HG02981 (cell line): ENCODE measurements at regions not wholly inside any gene's neighbourhood (a gene's known extent, or its start where the extent isn't known, plus 50 kb on each side); places are given as distances from the start of the nearest gene placed in this dataset.

Experiments used
- ATAC-seq: cut with Tn5 transposase; IDR thresholded peaks from one replicate; pipeline ENCODE4 v1.9.1; 2021; ENCODE audit warnings: mild to moderate bottlenecking, moderate library complexity; ENCODE audit not compliant: unreplicated experiment

DNA sequence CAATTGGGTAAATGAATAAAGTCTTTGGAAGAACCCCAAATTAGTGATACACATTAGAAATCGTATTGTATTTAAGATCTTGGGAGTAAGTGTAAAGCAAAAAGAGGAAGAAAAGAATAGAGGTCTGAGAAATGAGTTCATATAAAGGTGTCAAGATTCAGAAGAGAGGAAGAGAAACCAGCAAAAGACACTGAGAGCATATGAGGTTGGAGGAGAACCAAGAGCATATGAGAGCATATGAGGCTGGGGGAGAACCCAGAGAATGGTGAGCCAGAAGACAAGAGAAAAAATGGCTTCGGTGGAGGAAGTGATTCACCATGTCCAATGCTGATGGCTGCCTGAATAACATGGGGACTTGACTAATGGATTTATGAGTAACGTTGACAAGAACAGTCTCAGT is 620.1 kb upstream of the GCFC2 start:
- ATAC-seq, result no peak

DNA sequence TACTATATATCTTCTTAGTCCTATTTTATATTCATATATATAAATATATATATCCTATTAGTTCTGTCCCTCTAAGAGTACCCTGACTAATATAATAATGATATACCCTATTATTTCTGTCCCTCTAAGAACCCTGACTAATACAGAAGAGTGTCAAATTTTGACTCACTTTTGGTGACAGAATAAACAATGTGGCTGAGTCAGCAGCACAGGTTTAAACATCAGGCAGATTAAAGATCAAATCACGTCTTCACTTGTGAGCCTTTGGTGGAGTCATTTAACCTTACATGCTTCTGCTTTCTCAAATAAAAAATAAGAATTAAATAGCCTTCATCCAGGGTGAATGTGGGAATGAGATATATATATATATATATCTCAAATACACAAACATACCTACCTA is 615.9 kb upstream of the GCFC2 start:
- ATAC-seq, result no peak

DNA sequence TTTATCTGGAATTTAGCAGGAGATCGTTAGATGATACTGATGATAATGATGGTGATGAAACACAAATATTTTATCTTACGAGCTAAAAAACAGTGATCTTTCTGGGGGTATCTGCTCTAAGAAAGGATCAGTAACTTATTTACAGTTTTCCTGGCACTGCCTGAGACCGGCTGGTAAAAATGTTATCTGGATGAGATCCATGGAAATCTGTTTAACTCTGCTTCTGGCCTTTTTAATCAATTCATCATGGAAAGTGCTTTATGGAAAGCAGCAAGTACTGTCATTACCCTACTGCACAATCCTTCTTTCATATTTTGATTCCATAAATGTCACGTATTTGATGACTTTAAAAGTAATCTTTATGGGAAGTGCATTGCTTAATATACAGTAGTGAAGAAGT is 612.7 kb upstream of the GCFC2 start:
- ATAC-seq, result no peak

DNA sequence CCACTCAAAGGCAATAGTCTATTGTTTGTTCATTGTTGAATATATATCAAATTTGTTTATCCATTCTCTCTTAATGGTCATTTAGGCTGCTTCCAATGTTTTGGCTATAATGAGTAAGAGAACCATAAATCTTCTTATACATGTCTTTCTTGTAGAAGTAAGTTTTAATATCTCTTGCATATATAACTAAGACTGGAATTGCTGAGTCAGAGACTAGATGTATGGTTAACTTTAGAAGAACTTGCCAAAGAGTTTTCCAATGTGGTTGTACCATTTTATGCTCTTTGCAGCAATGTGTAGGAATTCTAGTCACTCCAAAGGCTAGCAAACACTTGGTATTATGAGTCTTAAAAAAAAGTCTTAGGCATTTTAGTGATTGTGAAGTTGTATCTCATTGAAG is 610.0 kb upstream of the GCFC2 start:
- no peak for ATAC-seq

DNA sequence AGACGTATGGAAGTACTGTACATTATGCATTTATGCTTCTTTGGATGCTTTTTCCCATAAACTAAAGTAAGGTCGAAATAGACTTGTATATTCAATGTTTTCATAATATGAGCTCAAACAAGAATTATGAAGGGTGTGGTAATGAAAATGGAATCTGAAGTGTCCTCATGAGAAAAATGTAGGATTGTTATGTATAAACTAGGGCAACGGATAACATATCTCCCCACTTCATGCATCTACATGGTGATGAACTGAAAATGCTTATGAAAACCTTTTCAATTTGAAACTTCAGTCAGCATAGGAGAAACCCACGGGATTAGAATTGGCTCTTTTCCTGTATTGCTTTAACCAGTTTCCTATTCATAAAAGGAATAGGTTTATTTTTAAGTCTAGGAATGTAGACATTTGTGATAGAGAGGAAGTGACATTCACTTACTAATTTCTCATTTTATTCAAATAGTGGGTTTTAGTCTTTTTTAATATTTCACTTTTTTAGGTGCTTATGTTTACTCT is 608.2 kb upstream of the GCFC2 start:
- no peak for ATAC-seq

DNA sequence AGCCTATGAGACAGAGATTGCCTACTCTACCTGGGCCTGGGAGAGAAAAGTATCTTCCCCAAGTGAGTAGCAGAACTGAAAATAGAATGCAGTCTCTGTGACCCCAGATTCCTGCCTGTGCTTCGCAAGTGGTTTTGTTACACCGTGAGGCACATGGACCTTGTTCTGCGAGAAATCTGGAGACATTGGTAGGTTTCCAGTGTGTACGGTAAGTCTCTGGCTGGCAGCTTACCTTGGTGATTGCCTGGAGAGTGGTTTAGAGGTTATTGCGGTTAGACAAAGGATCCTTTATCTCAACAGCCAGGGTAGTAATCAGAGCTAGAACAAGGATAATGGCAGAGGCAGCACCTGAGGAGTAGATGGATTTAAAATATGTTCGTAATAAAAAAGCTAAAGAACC is 606.0 kb upstream of the GCFC2 start:
- ATAC-seq, result no peak

DNA sequence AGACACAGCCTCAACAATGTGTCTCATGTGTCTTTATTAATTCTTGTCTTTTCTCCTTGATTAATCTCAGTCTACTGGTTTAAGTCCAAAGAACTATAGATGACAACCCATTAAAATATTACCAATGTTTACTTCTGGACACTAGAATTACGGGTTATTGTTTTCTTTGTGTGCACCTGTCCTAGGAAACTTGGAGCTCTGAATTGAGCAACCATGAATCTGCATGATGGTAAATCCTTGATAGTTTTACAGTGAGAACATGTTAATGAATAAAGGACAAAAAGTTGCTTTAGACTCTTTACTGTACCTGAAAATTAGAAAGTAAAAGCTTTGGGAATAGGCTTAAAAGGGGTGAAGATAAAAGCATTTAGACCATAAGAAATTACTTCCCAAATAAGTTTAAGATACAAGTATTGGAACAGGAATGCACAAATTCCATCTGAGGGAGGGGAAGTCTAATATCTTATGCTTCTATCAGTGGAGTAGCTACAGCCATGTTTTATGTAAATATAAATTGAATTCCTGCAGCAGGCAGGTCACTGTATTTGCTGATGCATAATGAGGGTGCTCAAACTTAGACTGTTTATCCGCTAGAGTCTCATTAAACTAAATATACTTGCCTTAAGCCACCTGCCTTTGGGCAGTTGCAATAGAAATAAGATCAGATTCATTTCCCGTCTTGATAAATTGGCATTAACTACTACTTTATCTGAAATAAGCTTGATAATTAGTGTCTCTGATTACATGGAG is 603.7 kb upstream of the GCFC2 start:
- no peak for ATAC-seq

DNA sequence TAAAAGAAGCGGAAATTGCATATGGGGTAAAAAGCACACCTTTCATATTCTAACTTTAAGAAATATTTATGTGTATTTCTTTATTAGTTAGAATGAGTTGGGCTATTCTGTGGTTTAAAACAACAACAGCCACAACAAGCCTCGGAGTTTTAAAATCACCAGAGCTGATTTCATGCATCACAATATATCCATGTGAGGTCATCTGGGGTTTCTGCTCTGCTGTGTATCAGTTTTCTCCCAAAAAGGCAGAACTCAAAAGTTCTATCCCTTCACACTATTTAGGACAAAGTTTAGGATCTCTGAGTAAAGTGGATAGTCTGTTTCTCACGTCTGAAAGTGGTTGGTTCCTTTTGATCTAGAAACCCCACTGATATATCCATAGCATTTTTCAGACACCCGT is 601.5 kb upstream of the GCFC2 start:
- no peak for ATAC-seq

DNA sequence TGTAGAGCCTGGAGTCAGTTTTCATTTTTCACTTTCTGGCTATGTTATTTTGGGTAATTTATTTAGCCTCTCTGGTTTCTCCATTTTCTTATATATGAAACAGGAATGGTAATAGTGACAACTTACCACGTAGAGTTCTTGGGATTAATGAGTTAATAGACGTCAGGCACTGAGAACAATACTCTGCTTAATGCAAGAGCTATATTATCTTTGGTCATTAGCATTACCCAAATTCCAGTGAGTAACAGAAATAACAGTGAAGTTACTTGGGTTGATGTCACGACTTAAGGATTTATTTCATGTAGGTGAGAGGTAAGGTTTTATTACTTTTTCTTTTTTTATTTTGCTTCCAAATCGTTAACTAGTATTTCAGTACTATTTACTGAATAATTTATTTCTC is 601.0 kb upstream of the GCFC2 start:
- ATAC-seq, result no peak

DNA sequence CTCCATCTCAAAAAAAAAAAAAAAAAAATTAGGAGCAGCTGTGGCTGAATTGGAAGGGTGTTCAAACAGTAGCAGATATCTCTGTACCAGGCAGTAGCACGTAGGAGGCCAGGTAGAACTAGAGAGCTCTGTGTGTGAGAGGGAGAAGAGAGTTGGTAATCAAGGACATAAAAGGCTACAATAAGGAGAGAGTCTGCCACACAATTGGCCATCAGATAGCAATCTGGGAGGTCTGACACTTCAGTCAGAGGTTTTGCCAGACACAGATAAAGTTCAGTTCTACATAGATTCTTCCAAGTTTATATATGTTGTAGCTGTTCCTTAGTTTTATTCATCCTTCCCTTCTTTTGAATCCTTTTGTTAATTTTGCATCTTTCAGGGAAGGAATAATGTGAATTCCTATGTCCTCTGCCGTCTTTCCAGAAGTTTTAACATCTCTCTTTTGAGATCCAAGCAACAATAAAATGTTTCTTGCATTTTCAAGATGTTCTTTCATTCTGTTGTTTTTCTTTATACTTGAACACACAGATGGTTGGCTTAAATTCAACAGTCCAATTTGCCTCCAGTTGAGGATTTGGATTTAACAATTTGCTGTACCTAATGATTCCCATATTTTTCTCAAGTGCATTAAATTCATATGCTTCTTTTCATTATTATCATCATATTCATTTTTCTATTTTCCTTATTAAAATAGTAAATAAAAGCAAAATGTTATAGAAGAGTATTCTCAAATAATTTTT is 600.3 kb upstream of the GCFC2 start:
- no peak for ATAC-seq

DNA sequence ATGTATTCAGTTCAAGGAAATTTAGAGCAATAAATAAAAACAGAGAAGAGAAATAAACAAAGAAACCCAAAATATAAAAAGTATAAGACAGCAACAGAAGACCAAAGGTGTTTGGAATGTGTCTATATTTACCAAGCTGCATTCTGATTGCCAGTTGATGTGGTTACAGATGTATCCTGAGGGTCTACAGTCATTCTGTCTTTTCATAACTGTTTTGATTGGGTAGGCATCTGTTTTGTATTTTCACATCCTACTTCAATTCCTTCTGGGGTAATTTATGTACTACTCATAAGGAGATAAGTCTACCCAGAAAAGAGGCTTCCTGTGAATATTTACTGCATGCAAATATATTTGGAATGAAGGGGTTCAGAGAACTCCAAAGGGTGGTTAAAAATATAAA is 596.8 kb upstream of the GCFC2 start:
- no peak for ATAC-seq

DNA sequence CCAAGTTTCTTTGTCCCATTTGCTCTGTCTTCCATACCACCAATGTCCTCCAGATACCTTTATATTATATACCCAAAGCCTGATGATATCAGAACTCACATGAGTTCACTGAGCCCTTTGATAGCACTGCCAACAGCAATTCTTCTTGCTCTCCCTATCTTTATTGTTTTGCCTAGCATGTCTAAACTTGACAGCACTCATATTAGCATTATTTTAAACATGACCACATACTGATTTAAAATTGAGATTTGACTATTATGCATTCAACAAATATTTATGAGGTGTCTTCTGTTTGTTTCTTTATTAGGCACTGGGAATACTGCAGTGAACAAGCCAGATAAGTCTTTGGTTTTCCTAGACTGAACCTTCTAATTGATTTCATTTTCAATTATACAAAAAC is 587.3 kb upstream of the GCFC2 start:
- ATAC-seq, result no peak

DNA sequence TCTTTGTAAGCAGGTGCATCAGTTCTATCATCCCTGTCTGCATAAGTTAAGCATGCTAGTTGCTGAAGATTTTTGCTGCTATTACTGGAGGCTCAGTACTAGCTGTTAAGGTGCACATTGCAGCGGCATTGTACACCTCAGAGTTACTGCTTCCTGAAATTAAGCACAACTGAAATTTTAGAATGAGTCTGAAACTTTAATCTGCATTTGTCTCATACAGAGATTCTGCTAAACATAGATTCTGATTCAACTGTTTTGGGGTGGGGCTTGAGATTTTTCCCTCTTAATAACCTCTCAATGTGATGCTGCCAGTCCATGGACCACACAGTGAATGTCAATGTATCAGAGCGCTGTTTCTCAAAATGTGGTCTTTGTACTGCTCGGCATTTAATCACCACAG is 585.7 kb upstream of the GCFC2 start:
- ATAC-seq, result no peak

DNA sequence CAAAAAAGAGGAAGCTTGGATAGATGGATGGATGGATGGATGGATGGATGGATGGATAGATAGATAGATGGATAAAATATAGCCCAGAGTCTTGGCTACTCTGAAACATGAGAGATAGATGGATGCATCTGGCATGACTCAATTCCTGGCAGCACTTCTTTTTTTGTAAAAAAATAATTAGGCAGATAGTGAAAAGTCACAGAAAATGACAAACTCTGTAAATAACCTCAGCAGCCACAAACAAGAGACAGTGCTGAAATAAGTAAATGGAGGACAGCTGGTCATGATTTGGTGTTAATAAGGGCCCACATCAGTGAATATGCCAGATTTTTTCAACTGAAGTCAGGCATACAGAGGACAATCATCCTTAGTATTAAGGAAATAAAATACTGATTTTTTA is 585.0 kb upstream of the GCFC2 start:
- no peak for ATAC-seq

DNA sequence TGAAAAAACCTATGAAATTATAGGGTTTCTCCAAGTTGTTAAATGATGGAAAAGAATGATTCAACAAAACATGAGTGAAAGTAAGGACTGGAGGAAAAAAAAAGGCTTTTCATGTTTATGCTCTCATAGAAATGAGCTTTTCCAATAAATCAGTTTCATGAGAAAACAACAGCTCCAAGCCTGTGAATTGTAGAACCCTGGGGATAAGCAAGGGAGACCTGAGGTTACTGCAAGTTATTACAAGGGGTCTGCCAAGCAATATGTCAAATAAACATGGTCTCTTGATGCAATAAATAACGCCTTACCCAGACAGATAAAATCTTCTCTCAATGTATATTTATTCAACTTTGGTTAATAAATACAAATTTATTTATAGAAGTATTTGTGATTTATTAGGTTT is 577.9 kb upstream of the GCFC2 start:
- ATAC-seq, result no peak

DNA sequence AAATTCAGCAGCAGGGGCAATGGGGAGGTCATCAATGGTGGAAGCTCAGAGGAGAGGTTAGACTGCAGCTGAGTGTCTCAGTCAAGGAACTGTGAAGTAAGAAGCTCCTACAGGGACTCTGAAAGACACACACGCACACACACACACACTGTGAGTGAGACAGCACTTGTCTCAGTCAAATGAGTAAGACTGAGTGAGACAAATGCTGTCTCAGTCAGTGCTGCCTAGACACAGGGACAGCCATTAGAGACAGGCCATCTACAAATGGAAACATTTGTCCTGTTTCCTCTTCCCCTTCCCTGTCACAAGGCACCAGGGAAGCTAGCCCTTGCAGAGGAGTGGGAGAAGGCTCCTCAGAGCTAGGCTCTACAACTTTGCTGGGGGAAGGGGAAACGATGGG is 577.4 kb upstream of the GCFC2 start:
- ATAC-seq, result no peak

DNA sequence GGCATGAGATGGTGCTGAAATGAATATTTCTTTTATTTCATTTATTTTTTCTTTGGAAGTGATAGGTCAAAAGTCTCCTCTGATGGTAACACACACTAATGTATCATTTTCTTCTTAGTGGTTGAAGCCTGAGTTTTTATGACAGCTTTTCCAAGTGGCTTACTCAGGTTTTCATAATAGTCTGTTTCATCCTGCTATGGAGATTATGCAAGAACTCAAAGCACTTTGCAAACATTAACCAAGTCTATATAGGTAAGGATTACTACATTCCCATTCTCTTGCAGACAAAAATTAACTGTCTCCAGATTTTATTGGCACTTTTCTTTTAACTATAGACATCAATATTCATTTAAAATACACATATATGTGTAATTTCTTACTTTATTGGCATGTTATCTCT is 572.6 kb upstream of the GCFC2 start:
- no peak for ATAC-seq

DNA sequence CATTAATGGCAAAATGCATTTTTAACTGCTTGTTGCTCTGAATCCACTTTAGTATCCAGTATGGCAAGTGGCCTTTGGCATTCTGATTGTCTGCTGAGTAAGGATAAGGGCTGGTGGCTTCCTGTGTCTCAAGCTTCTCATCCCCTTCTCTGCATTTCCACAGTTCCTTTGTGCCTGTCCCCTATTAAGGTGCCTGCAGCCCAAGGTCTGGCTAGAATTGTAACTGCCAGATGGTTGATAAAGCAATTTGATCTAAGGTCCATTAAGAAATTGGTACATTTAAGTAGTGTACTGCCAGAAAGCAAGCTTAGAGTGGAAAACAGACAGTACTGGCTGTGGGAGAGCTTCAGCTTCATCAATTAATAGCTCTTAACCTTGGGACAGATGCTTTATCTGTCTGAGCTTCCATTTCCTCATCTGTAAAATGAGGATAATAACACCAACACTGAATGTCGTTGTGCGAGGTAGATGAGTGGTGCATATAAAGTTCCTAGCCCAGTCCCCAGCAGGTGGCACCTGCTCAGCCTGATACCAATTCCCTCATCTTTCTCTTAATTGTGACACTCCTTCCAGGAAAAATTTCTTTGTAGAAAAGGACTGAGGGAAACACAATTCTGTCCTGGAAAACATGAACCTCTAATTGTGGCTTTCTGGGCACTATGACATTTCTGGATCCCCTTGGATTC is 570.6 kb upstream of the GCFC2 start:
- no peak for ATAC-seq

DNA sequence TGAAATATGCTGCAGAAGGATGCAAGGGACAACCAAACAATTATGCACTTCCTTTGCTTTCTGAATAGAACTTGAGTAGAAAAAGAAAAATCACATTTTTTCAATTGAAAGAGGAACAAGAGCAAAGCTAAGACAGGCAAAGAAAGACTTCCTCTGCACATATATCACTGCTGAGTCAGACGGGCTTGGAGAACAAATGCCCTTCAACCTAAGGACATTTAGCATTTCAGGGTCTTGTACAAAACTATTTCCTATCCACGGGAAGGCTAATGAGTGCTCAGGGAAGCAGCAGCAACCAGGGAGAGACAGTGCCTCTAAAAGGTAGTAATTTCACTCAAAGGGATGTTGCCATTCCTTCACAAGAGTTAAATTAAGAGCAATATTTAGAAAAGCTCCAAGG is 570.0 kb upstream of the GCFC2 start:
- no peak for ATAC-seq

DNA sequence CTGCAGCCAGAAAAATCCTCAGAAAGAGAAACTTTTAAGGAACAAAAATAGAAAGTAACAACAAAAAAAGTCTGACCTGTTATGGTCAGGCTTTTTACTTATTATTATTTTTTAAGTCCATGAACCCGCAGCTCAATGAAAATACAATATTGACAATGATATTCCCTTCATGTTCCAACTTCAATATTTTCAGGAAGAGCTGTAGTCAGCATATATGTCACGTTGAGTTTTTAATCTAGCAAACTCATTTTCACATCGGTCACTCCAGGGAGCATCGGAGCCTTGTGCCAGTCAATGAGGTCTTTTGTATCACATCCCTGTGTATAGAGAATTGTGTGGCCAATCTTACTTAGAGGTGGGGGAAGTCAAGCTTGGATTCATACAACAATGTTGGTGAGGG is 568.4 kb upstream of the GCFC2 start:
- no peak for ATAC-seq

DNA sequence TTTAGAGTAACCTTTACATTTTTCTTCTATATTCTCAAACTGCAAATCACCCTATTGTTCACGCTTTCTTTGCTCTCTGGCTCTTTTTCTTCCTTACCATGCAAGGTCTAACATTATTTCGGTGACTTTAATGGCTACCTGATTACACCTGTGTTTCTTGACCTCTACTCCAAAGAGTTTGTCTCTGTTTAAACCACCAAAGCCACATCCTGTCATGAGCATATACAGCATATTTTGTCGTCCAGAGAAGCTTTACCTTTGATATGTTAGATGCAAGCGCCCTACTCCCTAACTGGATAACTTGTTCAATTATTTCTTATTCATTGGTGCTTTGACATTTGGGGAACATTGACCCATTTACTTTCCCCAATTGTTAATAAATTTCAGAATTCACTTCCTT is 565.1 kb upstream of the GCFC2 start:
- ATAC-seq, result no peak

DNA sequence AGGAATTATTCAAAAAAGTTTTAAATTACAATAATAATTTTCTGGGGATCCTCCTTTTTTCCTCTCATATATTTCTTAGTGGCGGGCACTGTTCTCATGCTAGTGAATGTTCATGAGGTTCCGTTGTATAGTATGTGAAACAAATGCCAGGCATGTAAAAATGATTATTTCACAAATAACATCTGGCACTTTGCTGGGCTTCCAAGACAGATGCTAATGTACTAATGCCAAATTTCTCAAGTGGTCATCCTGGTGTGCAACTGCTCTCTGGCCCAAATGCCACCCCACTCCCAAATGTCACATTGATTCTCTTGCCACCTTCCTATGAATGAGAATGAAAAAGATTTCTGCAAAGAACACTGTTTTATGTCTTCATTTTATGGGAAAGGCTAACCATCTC is 564.0 kb upstream of the GCFC2 start:
- ATAC-seq, result no peak
